GM06990 (cell line): ENCODE measurements at regions not wholly inside any gene's neighbourhood (a gene's known extent, or its start where the extent isn't known, plus 50 kb on each side); places are given as distances from the start of the nearest gene placed in this dataset.
A peak's percentile ranks its signal among the peaks of the same experiment; 100 is the strongest.

Source experiments
- DNase-seq: peaks from one replicate; pipeline ENCODE4 v3.0.0-alpha.2; 2011; ENCODE audit not compliant: insufficient read length; ENCODE audit errors: extremely low read depth
- H3K27me3 ChIP-seq: replicated peaks from 2 replicates; pipeline ENCODE4 v1.6.0; 2011; ENCODE audit warnings: low read length; ENCODE audit not compliant: control insufficient read depth, insufficient read depth
- H3K36me3 ChIP-seq: 2 replicates; pipeline ENCODE4 v1.5.1; 2011; ENCODE audit warnings: low read length; ENCODE audit not compliant: control insufficient read depth, insufficient read depth
- H3K4me3 ChIP-seq: replicated peaks from 2 replicates; pipeline ENCODE4 v1.5.1; 2011; ENCODE audit warnings: low read depth, mild to moderate bottlenecking, control low read depth, low read length
- CTCF ChIP-seq: IDR thresholded peaks from 2 replicates; pipeline ENCODE4 v1.5.1; 2011; ENCODE audit warnings: low read length, control low read depth, mild to moderate bottlenecking, inconsistent platforms; ENCODE audit not compliant: insufficient read depth, poor library complexity, severe bottlenecking

GRCh38 chr5:159442206-159442850, 112.0 kb upstream of the IL12B start:
- no peak overlapping the region for H3K4me3 ChIP-seq
- DNase-seq = no peak
- no peak for TF ChIP-seq CTCF
- no peaks in the 10 kb centered on the region for H3K36me3 ChIP-seq
- no peaks in the 10 kb centered on the region for H3K27me3 ChIP-seq

GRCh38 chr5:159444441-159445082, 114.3 kb upstream of the IL12B start:
- Histone ChIP-seq H3K4me3 (no peak overlapping the region), H3K27me3 (no peaks in the 10 kb centered on the region), H3K36me3 (no peaks in the 10 kb centered on the region)
- DNase-seq = no peak
- TF ChIP-seq CTCF = peak; percentile 39

GRCh38 chr5:159447116-159447515, 116.8 kb upstream of the IL12B start:
- TF ChIP-seq CTCF = no peak
- no peak for DNase-seq
- no peaks in the 10 kb centered on the region for H3K36me3 ChIP-seq
- no peaks in the 10 kb centered on the region for H3K27me3 ChIP-seq
- no peak overlapping the region for H3K4me3 ChIP-seq

GRCh38 chr5:159448841-159449407, 118.6 kb upstream of the IL12B start:
- no peak overlapping the region for H3K4me3 ChIP-seq
- no peaks in the 10 kb centered on the region for H3K36me3 ChIP-seq
- TF ChIP-seq CTCF = no peak
- no peaks in the 10 kb centered on the region for H3K27me3 ChIP-seq
- DNase-seq = no peak

GRCh38 chr5:159449925-159450324, 119.6 kb upstream of the IL12B start:
- TF ChIP-seq CTCF = no peak
- no peak for DNase-seq
- no peaks in the 10 kb centered on the region for H3K36me3 ChIP-seq
- H3K27me3 ChIP-seq = no peaks in the 10 kb centered on the region
- no peak overlapping the region for H3K4me3 ChIP-seq
